Testis (tissue), 2 donors: ENCODE measurements at regions not wholly inside any gene's neighbourhood (a gene's known extent, or its start where the extent isn't known, plus 50 kb on each side); places are given as distances from the start of the nearest gene placed in this dataset.

ENCODE experiments used
- DNase-seq: peaks from one replicate; pipeline ENCODE4 v3.0.0-alpha.2; 2019
- H3K27ac ChIP-seq, 2 donors: fragments of 200-600 bp; sonication (generic); one replicate each; pipeline ENCODE4 v1.5.1; 2019
- H3K27me3 ChIP-seq: fragments of 200-600 bp; sonication (generic); one replicate; pipeline ENCODE4 v1.5.1; 2019
- H3K36me3 ChIP-seq: fragments of 200-600 bp; sonication (generic); one replicate; pipeline ENCODE4 v1.5.1; 2017; ENCODE audit warnings: low read depth; ENCODE audit errors: missing control alignments
- H3K4me1 ChIP-seq: fragments of 200-600 bp; sonication (generic); one replicate; pipeline ENCODE4 v1.5.1; 2019
- H3K4me3 ChIP-seq, 2 donors: fragments of 200-600 bp; sonication (generic); one replicate each; pipeline ENCODE4 v1.5.1; 2017 to 2019
- H3K9me3 ChIP-seq: fragments of 200-600 bp; sonication (generic); one replicate; pipeline ENCODE4 v1.5.1; 2017
- CTCF ChIP-seq, 3 experiments: fragments of 450-650 bp in 2 of 3; fragments of 200-600 bp in 1 of 3; sonication (generic) in 1 of 3; IDR thresholded peaks; one replicate each; pipeline ENCODE4 v1.5.1; 2016 to 2019; ENCODE audit warnings: antibody characterized with exemption in 3 of 3, mild to moderate bottlenecking in 2 of 3, moderate library complexity in 1 of 3
- POLR2A ChIP-seq: fragments of 450-650 bp; IDR thresholded peaks from one replicate; pipeline ENCODE4 v1.6.1; 2017; ENCODE audit warnings: antibody characterized with exemption, mild to moderate bottlenecking, moderate library complexity
- WGBS, 2 donors: methylation state at CpG; one replicate each; pipeline ENCODE4 v1.1.5; 2018; 5-methylcytosine and 5-hydroxymethylcytosine counted together
- intact Hi-C: fragments of 100-400 bp; cut with DNase I; formaldehyde crosslinking; loops from one replicate; pipeline ENCODE4 v1.15.1; 2023; ENCODE audit warnings: low total_unique reads

GRCh38 chr9:4366591-4367330 lies 66.9 kb upstream of the GLIS3 start:
- intact Hi-C loops, result no loop called here
- H3K27ac ChIP-seq, result no peak overlapping the region
- TF ChIP-seq CTCF (IDR thresholded peaks at IDR 0.05) (peak in 2 of 3 experiments; percentile 52 to 66), POLR2A (no peak)
- H3K36me3 ChIP-seq, result no peaks in the 10 kb centered on the region
- no peak overlapping the region for H3K4me3 ChIP-seq
- 69 to 70% methylated on average over 12 of the region's 12 CpGs for WGBS, 2 donors
- no peaks in the 10 kb centered on the region for H3K9me3 ChIP-seq
- no peaks in the 10 kb centered on the region for H3K27me3 ChIP-seq
- no peaks in the 10 kb centered on the region for H3K4me1 ChIP-seq
- peak; percentile 73 for DNase-seq

- no peaks in the 10 kb centered on the region for H3K9me3 ChIP-seq
- no peaks in the 10 kb centered on the region for H3K36me3 ChIP-seq
- DNase-seq, result no peak
- no peaks in the 10 kb centered on the region for H3K27me3 ChIP-seq
- intact Hi-C loops, result no loop called here
- WGBS, 2 donors, result 85 to 93% methylated on average over 4 of the region's 4 CpGs
- H3K4me1 ChIP-seq, result peaks cover 10% of the 10 kb centered on the region
- no peak overlapping the region for H3K4me3 ChIP-seq
- TF ChIP-seq CTCF (IDR thresholded peaks at IDR 0.05), result no peak
- TF ChIP-seq POLR2A, result no peak
- no peak overlapping the region for H3K27ac ChIP-seq
These were observed 65.2 kb upstream of the GLIS3 start for GRCh38 chr9:4365055-4365454.

- TF ChIP-seq CTCF (IDR thresholded peaks at IDR 0.05) (no peak), POLR2A (no peak)
- Histone ChIP-seq H3K4me3 (no peak overlapping the region), H3K27me3 (no peaks in the 10 kb centered on the region), H3K9me3 (no peaks in the 10 kb centered on the region), H3K4me1 (peaks cover 10% of the 10 kb centered on the region), H3K36me3 (no peaks in the 10 kb centered on the region), H3K27ac (no peak overlapping the region)
- DNase-seq, result no peak
- 84 to 91% methylated on average over 4 of the region's 4 CpGs for WGBS, 2 donors
- intact Hi-C loops, result no loop called here
These were observed 62.4 kb upstream of the GLIS3 start for GRCh38 chr9:4362281-4362680.

- H3K27me3 ChIP-seq, result no peaks in the 10 kb centered on the region
- no peak overlapping the region for H3K4me3 ChIP-seq
- H3K9me3 ChIP-seq, result no peaks in the 10 kb centered on the region
- H3K27ac ChIP-seq, result no peak overlapping the region
- 85 to 94% methylated on average over 6 to 8 of the region's 8 CpGs for WGBS, 2 donors
- intact Hi-C loops, result no loop called here
- H3K4me1 ChIP-seq, result peaks cover 10% of the 10 kb centered on the region
- no peak for TF ChIP-seq POLR2A
- DNase-seq, result no peak
- no peaks in the 10 kb centered on the region for H3K36me3 ChIP-seq
These were observed 59.1 kb upstream of the GLIS3 start for GRCh38 chr9:4359016-4359415.

- no peak for DNase-seq
- no peaks in the 10 kb centered on the region for H3K27me3 ChIP-seq
- intact Hi-C loops, result no loop called here
- H3K4me1 ChIP-seq, result peaks cover 10% of the 10 kb centered on the region
- H3K4me3 ChIP-seq, result no peak overlapping the region
- H3K36me3 ChIP-seq, result no peaks in the 10 kb centered on the region
- WGBS, 2 donors, result 91 to 94% methylated on average over 3 of the region's 3 CpGs
- TF ChIP-seq CTCF (IDR thresholded peaks at IDR 0.05) (no peak), POLR2A (no peak)
- no peak overlapping the region for H3K27ac ChIP-seq
- H3K9me3 ChIP-seq, result no peaks in the 10 kb centered on the region
These were observed 58.1 kb upstream of the GLIS3 start for GRCh38 chr9:4357929-4358328.
